D721Med (cell line): ENCODE measurements at regions not wholly inside any gene's neighbourhood (a gene's known extent, or its start where the extent isn't known, plus 50 kb on each side); places are given as distances from the start of the nearest gene placed in this dataset.

ENCODE experiments used
- DNase-seq: peaks from one replicate; pipeline ENCODE4 v3.0.0; 2011; ENCODE audit warnings: low spot score; ENCODE audit not compliant: insufficient read length
- FAIRE-seq: peaks from 2 replicates; lab custom pipeline; 2011; peaks lifted over from hg19 to GRCh38; lab: Jason Lieb, UNC
- TF ChIP-seq, protein P1 (sequence below): IDR thresholded peaks from 2 replicates; pipeline ENCODE4 v1.5.1; 2012; ENCODE audit warnings: mild to moderate bottlenecking, control low read depth; ENCODE audit not compliant: insufficient read depth; ENCODE audit errors: missing control alignments

DNA sequence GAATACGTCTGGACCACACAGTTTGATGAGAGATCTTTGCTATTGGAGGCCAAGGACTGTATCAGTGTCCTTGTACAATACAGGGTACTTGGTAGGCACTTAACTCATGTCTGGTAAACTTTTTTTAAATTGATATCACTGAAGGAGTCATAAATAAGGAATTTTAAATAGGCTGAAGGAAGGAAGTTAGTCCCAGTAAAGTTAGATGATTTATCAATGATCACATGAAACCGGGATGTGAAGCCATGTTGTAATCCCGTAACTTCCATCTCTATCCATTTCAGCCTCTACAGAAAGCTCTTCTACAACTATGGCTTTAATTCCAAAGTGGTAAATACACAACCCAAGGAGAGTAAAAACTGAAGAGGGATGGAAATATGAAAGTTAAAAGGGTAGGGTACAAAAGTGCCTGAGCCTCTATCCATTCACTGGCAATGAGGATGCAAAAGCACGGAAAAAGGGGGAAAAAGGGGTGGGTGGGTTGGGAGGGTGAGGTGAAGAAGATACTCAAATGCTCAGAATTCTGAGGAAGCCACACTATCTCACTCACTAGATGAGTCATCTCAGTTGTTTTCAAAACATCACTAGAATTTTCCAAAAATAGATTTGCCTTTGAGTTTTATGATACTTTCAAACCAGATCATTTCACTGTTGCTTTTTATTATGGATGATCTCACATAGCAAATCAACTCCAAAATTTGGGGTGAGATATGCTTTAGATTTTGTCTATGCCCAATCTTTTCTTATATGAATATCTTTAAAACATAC, 1053.5 kb downstream of the NR2F1-AS1 start:
- DNase-seq (no peak), FAIRE-seq (no peak)
- TF ChIP-seq, protein P1, sequence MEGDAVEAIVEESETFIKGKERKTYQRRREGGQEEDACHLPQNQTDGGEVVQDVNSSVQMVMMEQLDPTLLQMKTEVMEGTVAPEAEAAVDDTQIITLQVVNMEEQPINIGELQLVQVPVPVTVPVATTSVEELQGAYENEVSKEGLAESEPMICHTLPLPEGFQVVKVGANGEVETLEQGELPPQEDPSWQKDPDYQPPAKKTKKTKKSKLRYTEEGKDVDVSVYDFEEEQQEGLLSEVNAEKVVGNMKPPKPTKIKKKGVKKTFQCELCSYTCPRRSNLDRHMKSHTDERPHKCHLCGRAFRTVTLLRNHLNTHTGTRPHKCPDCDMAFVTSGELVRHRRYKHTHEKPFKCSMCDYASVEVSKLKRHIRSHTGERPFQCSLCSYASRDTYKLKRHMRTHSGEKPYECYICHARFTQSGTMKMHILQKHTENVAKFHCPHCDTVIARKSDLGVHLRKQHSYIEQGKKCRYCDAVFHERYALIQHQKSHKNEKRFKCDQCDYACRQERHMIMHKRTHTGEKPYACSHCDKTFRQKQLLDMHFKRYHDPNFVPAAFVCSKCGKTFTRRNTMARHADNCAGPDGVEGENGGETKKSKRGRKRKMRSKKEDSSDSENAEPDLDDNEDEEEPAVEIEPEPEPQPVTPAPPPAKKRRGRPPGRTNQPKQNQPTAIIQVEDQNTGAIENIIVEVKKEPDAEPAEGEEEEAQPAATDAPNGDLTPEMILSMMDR = no peak

DNA sequence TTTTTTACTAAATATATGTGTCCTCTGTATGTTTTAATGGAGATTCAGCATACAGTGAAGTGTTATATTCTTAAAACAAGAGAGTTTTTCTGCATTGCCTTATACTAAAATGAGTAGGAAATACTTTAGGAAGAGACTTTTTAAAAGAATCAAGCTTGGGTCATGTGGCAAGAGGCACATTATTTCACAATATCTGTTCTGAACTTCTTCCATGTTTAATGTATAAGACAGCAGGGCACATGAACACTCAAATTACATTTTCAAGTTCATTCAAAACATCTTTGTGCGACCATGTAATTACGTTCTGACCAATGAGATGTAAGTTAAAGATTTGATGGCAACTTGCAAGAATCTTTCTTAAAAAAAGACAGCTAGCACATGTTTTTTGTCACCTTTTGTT, 1055.9 kb downstream of the NR2F1-AS1 start:
- TF ChIP-seq, protein P1 = no peak
- no peak for FAIRE-seq
- no peak for DNase-seq

DNA sequence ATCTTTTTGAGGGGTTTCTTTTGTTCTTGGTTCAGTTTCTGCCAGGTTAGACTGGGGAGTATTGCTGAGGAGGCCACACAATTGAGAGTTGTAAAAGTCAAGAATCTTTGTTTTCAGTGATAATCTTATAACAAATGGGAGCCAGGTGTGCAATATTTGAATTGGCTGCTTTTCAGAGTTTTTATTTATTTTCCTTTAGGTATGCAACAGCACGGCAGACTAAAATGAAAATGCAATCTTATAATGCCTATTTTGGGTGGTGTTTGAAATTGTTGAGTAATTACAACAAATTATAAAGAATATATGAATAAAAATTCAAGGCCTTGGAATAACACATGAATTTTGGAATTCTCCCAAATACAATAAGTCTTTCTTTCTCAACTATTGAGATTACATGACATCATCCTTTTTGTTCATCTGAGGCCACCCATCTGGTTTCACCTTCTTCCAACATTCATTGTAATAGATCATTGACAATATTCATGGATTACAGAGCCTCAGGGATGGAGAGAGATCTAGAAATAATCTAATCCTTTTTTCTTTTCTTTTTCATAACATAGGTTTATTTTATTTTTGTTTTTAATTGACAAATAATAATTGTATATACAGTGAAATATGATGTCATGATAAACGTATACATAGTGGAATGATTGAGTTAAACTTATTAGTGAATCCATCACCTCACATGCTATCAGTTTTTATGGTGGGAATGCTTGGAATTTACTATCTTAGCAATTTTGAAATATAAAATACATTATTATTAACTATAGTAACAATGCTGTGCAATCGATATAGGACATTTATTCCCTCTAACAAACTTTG, 1061.0 kb downstream of the NR2F1-AS1 start:
- no peak for DNase-seq
- TF ChIP-seq, protein P1 = no peak
- no peak for FAIRE-seq

DNA sequence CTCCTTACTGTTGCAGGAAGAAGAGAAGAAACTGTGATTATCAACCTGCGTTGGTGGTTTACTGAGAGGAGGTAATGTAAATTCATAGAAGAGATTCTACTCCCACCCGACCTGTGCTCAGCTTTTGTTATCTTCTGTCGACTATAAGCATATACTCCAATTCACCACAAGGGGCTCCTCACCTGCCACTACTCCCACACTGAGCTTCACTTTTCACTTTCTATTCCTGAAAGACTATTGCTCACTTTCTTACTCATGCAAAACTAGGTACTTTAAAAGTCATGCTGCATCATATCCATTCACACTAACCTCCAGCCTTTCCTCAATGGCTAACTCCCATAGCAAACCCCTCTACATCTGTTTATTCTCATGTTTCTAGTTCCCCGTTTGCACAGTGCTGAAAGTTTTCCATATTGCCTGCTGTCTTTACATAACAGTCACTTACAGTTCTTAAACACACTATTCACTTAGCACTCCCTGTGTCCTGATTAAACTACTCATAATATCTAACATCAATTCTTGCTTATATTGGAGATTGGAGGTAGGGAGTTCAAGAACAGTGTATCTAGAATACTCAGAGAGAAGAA, 1062.6 kb downstream of the NR2F1-AS1 start:
- TF ChIP-seq, protein P1 = peak; percentile 36
- DNase-seq (no peak), FAIRE-seq (no peak)

DNA sequence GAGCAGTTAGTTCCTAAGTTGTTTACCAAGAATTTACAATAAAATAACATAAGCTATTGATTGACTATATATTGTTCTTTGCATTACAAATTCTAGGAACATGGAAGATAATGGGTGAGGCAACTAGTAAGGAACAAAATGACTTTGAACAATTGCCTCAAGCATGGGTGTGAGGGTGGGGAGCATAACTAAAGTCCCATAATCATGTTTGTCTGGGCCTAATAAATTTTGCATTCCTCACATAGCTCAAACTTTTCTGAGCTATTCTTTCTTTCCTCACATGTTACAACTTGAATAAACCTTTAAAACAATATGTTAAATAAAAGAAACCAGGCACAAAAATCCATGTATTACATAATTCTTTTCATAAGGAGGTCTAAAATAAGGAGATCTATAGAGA, 1066.1 kb downstream of the NR2F1-AS1 start:
- FAIRE-seq = no peak

DNA sequence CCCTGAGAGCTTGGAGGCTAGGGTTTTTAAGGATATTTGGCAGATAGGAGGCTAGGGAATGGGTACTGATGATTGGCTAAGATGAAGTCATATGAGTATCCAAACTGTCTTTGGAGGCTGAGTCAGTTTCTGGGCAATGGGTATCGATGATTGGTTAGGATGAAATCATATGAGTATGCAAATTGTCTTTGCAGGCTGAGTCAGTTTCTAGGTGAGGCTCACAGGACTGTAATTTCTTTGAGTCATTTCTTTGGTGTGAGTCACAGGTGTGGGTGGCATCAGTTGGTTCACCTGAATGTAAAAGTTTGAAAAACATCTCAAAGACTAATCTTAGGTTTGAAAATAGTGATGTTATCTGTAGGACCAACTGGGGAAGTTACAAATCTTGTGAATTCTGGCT, 1068.0 kb downstream of the NR2F1-AS1 start:
- DNase-seq = no peak
- TF ChIP-seq, protein P1 = no peak
- FAIRE-seq = no peak

More for the DNA sequence above, 1066.1 kb downstream of the NR2F1-AS1 start:
- TF ChIP-seq, protein P1 = no peak
- no peak for DNase-seq

DNA sequence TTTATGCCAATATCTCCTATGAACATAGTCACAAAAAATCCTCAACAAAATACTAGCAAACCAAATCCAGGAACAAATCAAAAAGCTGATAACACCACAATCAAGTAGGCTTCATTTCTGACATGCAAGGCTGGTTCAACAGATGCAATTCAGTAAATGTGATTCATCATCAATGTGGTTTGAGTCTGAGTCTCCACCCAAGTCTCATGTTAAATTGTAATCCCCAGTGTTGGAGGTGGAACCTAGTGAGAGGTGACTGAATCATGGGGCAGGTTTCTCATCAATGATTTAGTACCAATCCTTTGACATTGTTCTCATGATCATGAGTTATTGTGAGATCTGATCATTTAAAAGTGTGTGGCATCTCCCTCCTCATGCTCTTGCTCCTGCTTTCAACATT, 1072.7 kb downstream of the NR2F1-AS1 start:
- FAIRE-seq = no peak
- TF ChIP-seq, protein P1 = no peak
- no peak for DNase-seq
